Neuronal stem cell (in vitro differentiated cells): ENCODE measurements at regions not wholly inside any gene's neighbourhood (a gene's known extent, or its start where the extent isn't known, plus 50 kb on each side); places are given as distances from the start of the nearest gene placed in this dataset.

Experiments
- DNase-seq: peaks from one replicate; pipeline ENCODE4 v3.0.0-alpha.2; 2013; ENCODE audit warnings: low spot score
- H2AFZ ChIP-seq: one replicate; pipeline ENCODE4 v1.6.1; 2013; ENCODE audit warnings: mild to moderate bottlenecking, low read length, inconsistent platforms
- H2AK5ac ChIP-seq: 2 replicates; pipeline ENCODE4 v1.6.1; 2013; ENCODE audit warnings: low read depth, mild to moderate bottlenecking, inconsistent platforms, low read length, moderate library complexity, mixed read lengths
- H2BK120ac ChIP-seq: 2 replicates; pipeline ENCODE4 v1.6.1; 2013; ENCODE audit warnings: low read depth, mild to moderate bottlenecking, inconsistent platforms, low read length, moderate library complexity, mixed read lengths
- H2BK12ac ChIP-seq: one replicate; pipeline ENCODE4 v1.6.1; 2013; ENCODE audit warnings: low read length, inconsistent platforms
- H2BK15ac ChIP-seq: 2 replicates; pipeline ENCODE4 v1.6.1; 2013; ENCODE audit warnings: mild to moderate bottlenecking, low read length, inconsistent platforms, mixed read lengths
- H2BK5ac ChIP-seq: one replicate; pipeline ENCODE4 v1.6.1; 2013; ENCODE audit warnings: inconsistent platforms, mild to moderate bottlenecking, low read length, moderate library complexity
- H3K14ac ChIP-seq: one replicate; pipeline ENCODE4 v1.6.1; 2013; ENCODE audit warnings: low read length, inconsistent platforms
- H3K18ac ChIP-seq: 2 replicates; pipeline ENCODE4 v1.6.1; 2013; ENCODE audit warnings: low read length, inconsistent platforms
- H3K23ac ChIP-seq: 2 replicates; pipeline ENCODE4 v1.6.1; 2013; ENCODE audit warnings: low read depth, mild to moderate bottlenecking, mixed read lengths, low read length, inconsistent platforms; ENCODE audit not compliant: poor library complexity
- H3K27ac ChIP-seq: replicated peaks from 3 replicates; pipeline ENCODE4 v1.5.1; 2013; ENCODE audit warnings: low read length, inconsistent platforms
- H3K27me3 ChIP-seq, 3 experiments: 2 replicates each; pipeline ENCODE4 v1.6.1; 2013; ENCODE audit warnings: low read length in 3 of 3, mild to moderate bottlenecking in 2 of 3, inconsistent platforms in 1 of 3, low read depth in 1 of 3, mixed read lengths in 1 of 3, moderate library complexity in 1 of 3; ENCODE audit not compliant: control insufficient read depth in 3 of 3, insufficient read depth in 3 of 3
- H3K36me3 ChIP-seq, 2 donors: replicated peaks in 1 of 2; 2 replicates each; pipeline ENCODE4 v1.6.1; 2013; ENCODE audit warnings: low read length in 2 of 2; ENCODE audit not compliant: control insufficient read depth in 2 of 2, insufficient read depth in 2 of 2
- H3K4ac ChIP-seq: 2 replicates; pipeline ENCODE4 v1.6.1; 2013; ENCODE audit warnings: inconsistent platforms, mild to moderate bottlenecking, low read length, moderate library complexity
- H3K4me1 ChIP-seq, 2 donors: 1 replicate in 1 of 2; 2 replicates in 1 of 2; pipeline ENCODE4 v1.6.1; 2013; ENCODE audit warnings: low read length in 2 of 2, low read depth in 1 of 2; ENCODE audit not compliant: control insufficient read depth in 2 of 2, insufficient read depth in 1 of 2
- H3K4me2 ChIP-seq: one replicate; pipeline ENCODE4 v1.6.1; 2013; ENCODE audit warnings: mild to moderate bottlenecking, low read length, inconsistent platforms; ENCODE audit not compliant: insufficient read depth, poor library complexity, severe bottlenecking
- H3K4me3 ChIP-seq, 2 donors: 2 replicates each; pipeline ENCODE4 v1.5.1; 2013; ENCODE audit warnings: low read length in 2 of 2, mild to moderate bottlenecking in 2 of 2, inconsistent platforms in 1 of 2, moderate library complexity in 1 of 2
- H3K79me1 ChIP-seq: one replicate; pipeline ENCODE4 v1.6.1; 2013; ENCODE audit warnings: low read depth, mild to moderate bottlenecking, inconsistent platforms, low read length, moderate library complexity
- H3K9ac ChIP-seq: one replicate; pipeline ENCODE4 v1.6.1; 2013; ENCODE audit warnings: mild to moderate bottlenecking, low read depth, low read length, inconsistent platforms; ENCODE audit not compliant: poor library complexity
- H3K9me3 ChIP-seq, 2 donors: replicated peaks in 1 of 2; 2 replicates each; pipeline versions ENCODE3 to v1.6.1; 2013; ENCODE audit warnings: low read length in 2 of 2, mild to moderate bottlenecking in 2 of 2, inconsistent platforms in 1 of 2, low read depth in 1 of 2, mixed read lengths in 1 of 2, moderate library complexity in 1 of 2; ENCODE audit not compliant: control insufficient read depth in 2 of 2, insufficient read depth in 1 of 2
- H4K8ac ChIP-seq: one replicate; pipeline ENCODE4 v1.6.1; 2013; ENCODE audit warnings: low read depth, mild to moderate bottlenecking, inconsistent platforms, low read length, moderate library complexity
- H4K91ac ChIP-seq: one replicate; pipeline ENCODE4 v1.6.1; 2013; ENCODE audit warnings: low read length, low read depth, mild to moderate bottlenecking, inconsistent platforms; ENCODE audit not compliant: poor library complexity
- WGBS, 2 donors: extraction: QIAGEN DNeasy Blood & Tissue Kit; methylation state at CpG; one replicate each; pipeline ENCODE4 v1.1.7; 2013; ENCODE audit warnings: missing lambda C conversion rate in 2 of 2, mixed read lengths in 1 of 2; ENCODE audit not compliant: insufficient read length in 2 of 2, insufficient replicate concordance in 1 of 2; ENCODE audit errors: extremely low coverage in 2 of 2; 5-methylcytosine and 5-hydroxymethylcytosine counted together

- H3K14ac ChIP-seq = no peak overlapping the region
- H3K4me2 ChIP-seq = no peak overlapping the region
- no peaks in the 10 kb centered on the region for H3K79me1 ChIP-seq
- H2AFZ ChIP-seq = peak overlapping the region; percentile 37
- H4K8ac ChIP-seq = no peak overlapping the region
- H2AK5ac ChIP-seq = no peak overlapping the region
- no peak overlapping the region for H3K4me3 ChIP-seq
- H3K4me1 ChIP-seq = peaks cover 0 to 2% of the 10 kb centered on the region in 2 donors
- WGBS, 2 donors = no CpG with 5 or more reads among the region's 8 CpGs
- H3K18ac ChIP-seq = no peak overlapping the region
- no peak overlapping the region for H3K9ac ChIP-seq
- DNase-seq = no peak
- no peak overlapping the region for H2BK15ac ChIP-seq
- no peak overlapping the region for H2BK12ac ChIP-seq
- no peak overlapping the region for H3K27ac ChIP-seq
- no peaks in the 10 kb centered on the region for H3K36me3 ChIP-seq
- H3K9me3 ChIP-seq = peaks cover 0 to 6% of the 10 kb centered on the region in 2 donors
- no peak overlapping the region for H2BK5ac ChIP-seq
- H4K91ac ChIP-seq = no peak overlapping the region
- no peak overlapping the region for H2BK120ac ChIP-seq
- H3K4ac ChIP-seq = no peak overlapping the region
- H3K27me3 ChIP-seq = no peaks in the 10 kb centered on the region
- H3K23ac ChIP-seq = no peak overlapping the region
These were observed 256.9 kb downstream of the DLEU7 start for GRCh38 chr13:50586414-50587083.

GRCh38 chr13:50587115-50587514, 256.4 kb downstream of the DLEU7 start:
- Histone ChIP-seq H3K79me1 (no peaks in the 10 kb centered on the region), H2BK5ac (no peak overlapping the region), H4K8ac (no peak overlapping the region), H3K9me3 (peaks cover 0 to 6% of the 10 kb centered on the region in 2 donors), H3K23ac (no peak overlapping the region), H3K27me3 (no peaks in the 10 kb centered on the region), H2BK15ac (no peak overlapping the region), H2AFZ (peak overlapping the region; percentile 37), H3K4me1 (peaks cover 0 to 2% of the 10 kb centered on the region in 2 donors), H4K91ac (no peak overlapping the region), H3K36me3 (no peaks in the 10 kb centered on the region), H3K14ac (no peak overlapping the region), H3K4me2 (no peak overlapping the region), H3K9ac (no peak overlapping the region), H3K18ac (no peak overlapping the region), H2AK5ac (no peak overlapping the region), H3K4me3 (no peak overlapping the region), H3K4ac (no peak overlapping the region), H2BK12ac (no peak overlapping the region), H2BK120ac (no peak overlapping the region), H3K27ac (no peak overlapping the region)
- no CpG with 5 or more reads among the region's 4 CpGs for WGBS, 2 donors
- DNase-seq = no peak

GRCh38 chr13:50587645-50588373, 255.7 kb downstream of the DLEU7 start:
- H3K79me1 ChIP-seq = no peaks in the 10 kb centered on the region
- H2BK120ac ChIP-seq = no peak overlapping the region
- H3K27ac ChIP-seq = no peak overlapping the region
- no peak overlapping the region for H4K8ac ChIP-seq
- H2BK15ac ChIP-seq = no peak overlapping the region
- H2AFZ ChIP-seq = no peak overlapping the region
- no CpG with 5 or more reads among the region's 11 CpGs for WGBS, 2 donors
- DNase-seq = no peak
- no peak overlapping the region for H2BK12ac ChIP-seq
- H3K18ac ChIP-seq = no peak overlapping the region
- H3K9ac ChIP-seq = no peak overlapping the region
- H4K91ac ChIP-seq = no peak overlapping the region
- no peaks in the 10 kb centered on the region for H3K27me3 ChIP-seq
- no peak overlapping the region for H3K14ac ChIP-seq
- no peak overlapping the region for H2AK5ac ChIP-seq
- H3K9me3 ChIP-seq = peaks cover 0 to 6% of the 10 kb centered on the region in 2 donors
- H3K4ac ChIP-seq = no peak overlapping the region
- H3K4me3 ChIP-seq = no peak overlapping the region
- H3K36me3 ChIP-seq = no peaks in the 10 kb centered on the region
- no peak overlapping the region for H3K4me2 ChIP-seq
- H2BK5ac ChIP-seq = no peak overlapping the region
- no peak overlapping the region for H3K23ac ChIP-seq
- H3K4me1 ChIP-seq = peaks cover 0 to 2% of the 10 kb centered on the region in 2 donors

- Histone ChIP-seq H3K18ac (no peak overlapping the region), H3K4me2 (no peak overlapping the region), H3K4me3 (no peak overlapping the region), H2BK15ac (no peak overlapping the region), H2AK5ac (no peak overlapping the region), H4K8ac (no peak overlapping the region), H2BK5ac (no peak overlapping the region), H2BK120ac (no peak overlapping the region), H3K27me3 (no peaks in the 10 kb centered on the region), H4K91ac (no peak overlapping the region), H2BK12ac (no peak overlapping the region), H3K4me1 (peaks cover 2 to 3% of the 10 kb centered on the region in 2 donors), H3K14ac (no peak overlapping the region), H3K9me3 (peaks cover 0 to 6% of the 10 kb centered on the region in 2 donors), H3K27ac (no peak overlapping the region), H3K36me3 (no peaks in the 10 kb centered on the region), H2AFZ (no peak overlapping the region), H3K23ac (no peak overlapping the region), H3K9ac (no peak overlapping the region), H3K79me1 (no peaks in the 10 kb centered on the region), H3K4ac (no peak overlapping the region)
- WGBS, 2 donors = no CpG with 5 or more reads among the region's 6 CpGs
- no peak for DNase-seq
These were observed 254.9 kb downstream of the DLEU7 start for GRCh38 chr13:50588491-50589130.
